Uterus (tissue), 2 donors: ENCODE measurements at regions not wholly inside any gene's neighbourhood (a gene's known extent, or its start where the extent isn't known, plus 50 kb on each side); places are given as distances from the start of the nearest gene placed in this dataset.

Experiments used
- POLR2A ChIP-seq, 2 donors: fragments of 450-650 bp; IDR thresholded peaks; one replicate each; pipeline ENCODE4 v1.6.1; 2016; ENCODE audit warnings: antibody characterized with exemption in 2 of 2, mild to moderate bottlenecking in 1 of 2, moderate library complexity in 1 of 2
- TF ChIP-seq, protein P1 (sequence below), 4 experiments: fragments of 200-600 bp in 2 of 4; fragments of 450-650 bp in 2 of 4; sonication (generic) in 2 of 4; IDR thresholded peaks; one replicate each; pipeline ENCODE4 v1.5.1; 2016 to 2019; ENCODE audit warnings: antibody characterized with exemption in 4 of 4, mild to moderate bottlenecking in 2 of 4, moderate library complexity in 1 of 4

- TF ChIP-seq, protein P1, sequence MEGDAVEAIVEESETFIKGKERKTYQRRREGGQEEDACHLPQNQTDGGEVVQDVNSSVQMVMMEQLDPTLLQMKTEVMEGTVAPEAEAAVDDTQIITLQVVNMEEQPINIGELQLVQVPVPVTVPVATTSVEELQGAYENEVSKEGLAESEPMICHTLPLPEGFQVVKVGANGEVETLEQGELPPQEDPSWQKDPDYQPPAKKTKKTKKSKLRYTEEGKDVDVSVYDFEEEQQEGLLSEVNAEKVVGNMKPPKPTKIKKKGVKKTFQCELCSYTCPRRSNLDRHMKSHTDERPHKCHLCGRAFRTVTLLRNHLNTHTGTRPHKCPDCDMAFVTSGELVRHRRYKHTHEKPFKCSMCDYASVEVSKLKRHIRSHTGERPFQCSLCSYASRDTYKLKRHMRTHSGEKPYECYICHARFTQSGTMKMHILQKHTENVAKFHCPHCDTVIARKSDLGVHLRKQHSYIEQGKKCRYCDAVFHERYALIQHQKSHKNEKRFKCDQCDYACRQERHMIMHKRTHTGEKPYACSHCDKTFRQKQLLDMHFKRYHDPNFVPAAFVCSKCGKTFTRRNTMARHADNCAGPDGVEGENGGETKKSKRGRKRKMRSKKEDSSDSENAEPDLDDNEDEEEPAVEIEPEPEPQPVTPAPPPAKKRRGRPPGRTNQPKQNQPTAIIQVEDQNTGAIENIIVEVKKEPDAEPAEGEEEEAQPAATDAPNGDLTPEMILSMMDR (IDR thresholded peaks at IDR 0.05): no peak
- TF ChIP-seq POLR2A (IDR thresholded peaks at IDR 0.05): no peak
These were observed 105.4 kb downstream of the INHBB start for GRCh38 chr2:120451334-120451733.
